GM10248 (cell line): ENCODE measurements at regions not wholly inside any gene's neighbourhood (a gene's known extent, or its start where the extent isn't known, plus 50 kb on each side); places are given as distances from the start of the nearest gene placed in this dataset.

ENCODE experiments used
- CTCF ChIA-PET: fragments of 300-600 bp; sonication (Branson Sonifier 250); formaldehyde crosslinking; extraction: SDS; loops from one replicate; lab custom pipeline; 2021; ENCODE audit warnings: antibody characterized with exemption; lab: Yijun Ruan, JAX
- POLR2A ChIA-PET: fragments of 350-650 bp; sonication (Branson Sonifier 250); formaldehyde crosslinking; extraction: SDS; loops from one replicate; lab custom pipeline; 2020; ENCODE audit warnings: antibody characterized with exemption; lab: Yijun Ruan, JAX
- DNase-seq: peaks from one replicate; pipeline ENCODE4 v3.0.0; 2012; ENCODE audit errors: extremely low spot score
- TF ChIP-seq, protein P1 (sequence below): IDR thresholded peaks from 2 replicates; pipeline ENCODE4 v1.5.1; 2012; ENCODE audit warnings: mild to moderate bottlenecking, low read depth; ENCODE audit errors: extremely low read depth, missing control alignments, control extremely low read depth

DNA sequence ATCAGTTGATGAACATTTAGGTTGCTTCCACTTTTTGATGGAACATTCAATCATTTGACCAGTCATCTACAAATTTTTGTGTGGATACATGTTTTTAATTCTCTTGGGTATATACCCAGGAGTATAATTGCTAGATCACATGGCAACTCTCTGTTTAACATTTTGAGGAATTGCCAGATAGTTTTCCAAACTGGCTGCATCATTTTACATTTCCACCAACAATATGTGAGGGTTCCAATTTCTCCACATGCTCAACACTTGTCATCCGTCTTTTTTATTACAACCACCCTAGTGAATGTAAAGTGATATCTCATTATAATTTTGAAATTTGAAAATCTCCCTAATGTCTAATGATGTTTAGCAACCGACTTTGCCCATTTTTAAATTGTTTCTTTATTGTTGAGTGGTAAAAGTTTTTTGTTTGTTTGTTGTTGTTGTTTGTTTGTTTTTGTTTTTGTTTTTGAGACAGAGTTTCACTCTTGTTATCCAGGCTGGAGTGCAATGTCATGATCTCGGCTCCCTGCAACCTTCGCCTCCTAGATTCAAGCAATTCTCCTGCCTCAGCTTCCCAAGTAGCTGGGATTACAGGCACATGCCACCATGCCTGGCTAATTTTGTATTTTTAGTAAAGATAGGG, 53.7 kb upstream of the PDYN start:
- CTCF ChIA-PET, result no interaction called here
- POLR2A ChIA-PET, result no interaction called here
- DNase-seq, result no peak
- TF ChIP-seq, protein P1, sequence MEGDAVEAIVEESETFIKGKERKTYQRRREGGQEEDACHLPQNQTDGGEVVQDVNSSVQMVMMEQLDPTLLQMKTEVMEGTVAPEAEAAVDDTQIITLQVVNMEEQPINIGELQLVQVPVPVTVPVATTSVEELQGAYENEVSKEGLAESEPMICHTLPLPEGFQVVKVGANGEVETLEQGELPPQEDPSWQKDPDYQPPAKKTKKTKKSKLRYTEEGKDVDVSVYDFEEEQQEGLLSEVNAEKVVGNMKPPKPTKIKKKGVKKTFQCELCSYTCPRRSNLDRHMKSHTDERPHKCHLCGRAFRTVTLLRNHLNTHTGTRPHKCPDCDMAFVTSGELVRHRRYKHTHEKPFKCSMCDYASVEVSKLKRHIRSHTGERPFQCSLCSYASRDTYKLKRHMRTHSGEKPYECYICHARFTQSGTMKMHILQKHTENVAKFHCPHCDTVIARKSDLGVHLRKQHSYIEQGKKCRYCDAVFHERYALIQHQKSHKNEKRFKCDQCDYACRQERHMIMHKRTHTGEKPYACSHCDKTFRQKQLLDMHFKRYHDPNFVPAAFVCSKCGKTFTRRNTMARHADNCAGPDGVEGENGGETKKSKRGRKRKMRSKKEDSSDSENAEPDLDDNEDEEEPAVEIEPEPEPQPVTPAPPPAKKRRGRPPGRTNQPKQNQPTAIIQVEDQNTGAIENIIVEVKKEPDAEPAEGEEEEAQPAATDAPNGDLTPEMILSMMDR, result no peak

DNA sequence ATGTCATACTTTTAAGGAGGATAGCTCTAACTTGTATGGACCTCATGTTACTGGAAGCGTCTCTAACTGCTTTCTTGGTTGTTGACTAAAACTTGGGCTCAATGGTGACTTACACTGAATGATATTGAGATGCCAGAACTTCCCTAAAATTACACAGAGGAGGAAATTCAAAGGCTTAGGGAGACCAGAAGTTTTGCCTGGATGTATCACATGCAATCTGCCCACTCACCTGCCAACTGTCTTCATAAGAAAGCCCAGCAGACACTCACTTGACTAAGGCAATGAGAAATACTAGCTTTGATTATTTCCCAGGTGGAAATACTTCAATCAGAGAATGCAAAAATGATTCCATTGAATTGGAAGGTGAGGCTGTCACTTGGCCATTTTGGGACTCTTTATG, 51.2 kb upstream of the PDYN start:
- TF ChIP-seq, protein P1, result no peak
- ChIA-PET CTCF (interaction anchor here (1.1 to 1.5 kb wide), 2 partner anchors 10 to 20 kb away, joined by 3 to 4 read pairs; no protein-coding TSS in a partner anchor), POLR2A (no interaction called here)
- DNase-seq, result no peak
